Kidney epithelial cell (primary cell): ENCODE measurements at regions not wholly inside any gene's neighbourhood (a gene's known extent, or its start where the extent isn't known, plus 50 kb on each side); places are given as distances from the start of the nearest gene placed in this dataset.
"Not testable (repeated sequence)": the region's sequence is repeated elsewhere in the genome, so short reads cannot be mapped to it uniquely, and the experiment has no call there.

Source experiments
- DNase-seq: peaks from one replicate; pipeline ENCODE4 v3.0.0-alpha.2; 2010; ENCODE audit warnings: low read depth
- H3K27me3 ChIP-seq: 2 replicates; pipeline ENCODE4 v1.6.0; 2011; ENCODE audit warnings: low read length; ENCODE audit not compliant: control insufficient read depth, insufficient read depth
- H3K36me3 ChIP-seq: 2 replicates; pipeline ENCODE4 v1.5.1; 2011; ENCODE audit warnings: low read length; ENCODE audit not compliant: control insufficient read depth, insufficient read depth
- H3K4me3 ChIP-seq: 2 replicates; pipeline ENCODE4 v1.5.1; 2011; ENCODE audit warnings: low read depth, mild to moderate bottlenecking, control low read depth, low read length

GRCh38 chrX:144127570-144128169, 243.8 kb downstream of the UBE2NL start:
- H3K27me3 ChIP-seq, DNase-seq, H3K36me3 ChIP-seq, H3K4me3 ChIP-seq: not testable (repeated sequence)

GRCh38 chrX:144129511-144129910, 245.6 kb downstream of the UBE2NL start:
- not testable (repeated sequence) for DNase-seq, H3K4me3 ChIP-seq, H3K36me3 ChIP-seq, H3K27me3 ChIP-seq

DNA sequence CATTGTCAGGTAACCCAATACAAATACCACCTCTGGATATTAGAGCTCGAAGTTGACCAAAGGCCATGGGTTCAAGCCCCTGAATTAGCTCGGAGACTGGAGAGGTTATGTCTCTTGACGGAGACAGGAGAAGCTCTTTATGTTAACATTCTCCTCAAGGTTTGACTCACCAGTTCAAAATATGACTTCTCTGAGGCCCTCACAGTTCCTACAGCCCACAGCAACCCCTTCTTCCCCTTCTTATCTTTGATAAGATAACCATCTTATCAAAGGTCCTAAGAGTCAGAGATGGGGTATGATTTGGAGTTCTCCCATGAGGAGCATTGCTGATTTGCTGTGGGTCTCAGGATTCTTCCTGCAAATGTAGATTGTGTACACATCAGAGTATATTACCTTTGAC, 246.6 kb downstream of the UBE2NL start:
- not testable (repeated sequence) for H3K4me3 ChIP-seq, DNase-seq, H3K27me3 ChIP-seq, H3K36me3 ChIP-seq

DNA sequence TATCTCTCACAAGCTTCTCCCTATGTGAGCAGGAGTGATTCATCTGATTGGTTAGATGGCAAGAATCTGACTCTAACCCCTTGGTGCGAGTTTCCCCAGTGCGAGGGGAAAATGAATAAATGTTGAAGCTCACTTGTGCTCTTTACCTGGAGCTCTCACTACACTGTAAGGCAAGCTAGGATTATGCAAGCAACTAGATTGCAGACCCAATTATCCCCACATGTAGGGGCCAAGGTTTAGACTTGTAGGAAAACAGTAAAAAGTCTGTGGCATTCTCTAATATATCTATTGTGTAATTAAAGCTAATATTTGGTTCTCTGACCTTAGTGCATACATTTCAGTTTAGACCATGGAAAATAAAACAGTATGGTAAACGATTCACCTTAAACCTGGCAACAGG, 247.2 kb downstream of the UBE2NL start:
- DNase-seq, result not testable (repeated sequence)

DNA sequence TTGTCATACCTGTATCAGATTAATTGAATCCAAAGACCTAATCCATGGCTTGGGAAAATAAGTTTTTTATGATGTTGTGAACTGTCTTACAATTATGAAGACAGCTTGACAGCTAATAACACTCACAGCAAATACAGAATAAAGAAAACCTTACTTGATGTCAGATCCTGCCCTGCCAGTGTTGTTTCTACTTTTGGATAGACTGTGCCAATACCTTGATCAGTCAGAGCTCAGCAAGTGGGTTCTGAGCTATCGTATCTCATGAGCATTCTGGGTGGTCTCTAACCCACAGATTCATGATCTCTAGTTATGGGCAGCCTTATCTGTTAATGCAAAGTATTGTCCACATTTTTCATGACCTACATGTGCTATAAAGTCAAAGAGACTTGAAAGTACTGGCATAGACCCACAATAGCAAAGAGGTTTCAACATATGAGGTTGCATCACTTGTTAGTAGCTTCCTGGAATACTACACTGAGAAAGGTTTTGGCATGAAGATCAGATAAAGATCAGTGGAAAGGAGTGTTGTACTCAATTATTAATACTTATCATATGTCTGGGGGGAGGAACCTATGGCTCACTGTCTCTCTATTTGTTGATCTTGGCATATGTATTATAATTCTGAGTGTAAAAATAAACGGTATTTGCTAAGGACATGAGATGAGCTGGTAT, 250.7 kb downstream of the UBE2NL start:
- H3K4me3 ChIP-seq, DNase-seq, H3K36me3 ChIP-seq, H3K27me3 ChIP-seq: not testable (repeated sequence)

More for the DNA sequence above, 247.2 kb downstream of the UBE2NL start:
- not testable (repeated sequence) for H3K4me3 ChIP-seq, H3K27me3 ChIP-seq, H3K36me3 ChIP-seq

GRCh38 chrX:144154474-144154873, 270.6 kb downstream of the UBE2NL start:
- not testable (repeated sequence) for DNase-seq, H3K4me3 ChIP-seq, H3K36me3 ChIP-seq, H3K27me3 ChIP-seq

DNA sequence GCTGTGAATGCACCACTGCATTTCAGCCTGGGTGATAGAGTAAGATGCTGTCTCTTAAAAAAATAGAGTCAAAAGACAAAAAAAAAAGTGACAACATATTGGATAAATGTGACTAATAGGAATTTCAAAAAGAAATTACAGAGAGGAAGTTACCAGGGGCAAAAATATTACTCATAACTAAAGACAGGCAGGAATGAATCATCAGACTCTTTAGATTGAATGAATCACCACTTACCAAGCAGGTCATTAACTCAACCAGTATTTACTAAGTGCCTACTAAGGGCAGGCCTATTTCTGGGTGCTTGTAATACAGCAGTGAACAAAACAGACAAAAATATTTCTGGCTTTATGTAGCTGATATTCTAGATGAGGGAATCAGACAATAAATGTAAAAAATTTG, 301.3 kb downstream of the UBE2NL start:
- not testable (repeated sequence) for H3K36me3 ChIP-seq, DNase-seq, H3K27me3 ChIP-seq, H3K4me3 ChIP-seq

GRCh38 chrX:144188489-144188888, 304.6 kb downstream of the UBE2NL start:
- DNase-seq, H3K36me3 ChIP-seq, H3K27me3 ChIP-seq, H3K4me3 ChIP-seq: not testable (repeated sequence)

DNA sequence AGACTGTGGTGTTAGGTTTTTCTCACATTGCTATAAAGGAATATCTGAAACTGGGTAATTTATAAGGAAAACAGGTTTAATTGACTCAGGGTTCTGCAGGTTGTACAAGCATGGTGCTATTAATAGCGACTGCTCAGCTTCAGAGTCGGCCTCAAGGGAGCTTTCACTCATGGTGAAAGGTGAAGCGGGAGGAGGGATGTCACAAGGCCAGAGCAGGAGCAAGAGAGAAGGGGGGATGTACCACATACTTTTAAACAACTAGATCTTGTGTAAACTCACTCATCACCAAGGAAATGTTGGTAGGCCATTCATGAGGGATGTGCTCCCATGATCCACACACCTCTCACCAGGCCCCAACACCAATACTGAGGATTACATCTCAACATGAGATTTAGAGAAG, 313.2 kb downstream of the UBE2NL start:
- not testable (repeated sequence) for DNase-seq, H3K36me3 ChIP-seq, H3K27me3 ChIP-seq, H3K4me3 ChIP-seq

- H3K27me3 ChIP-seq, H3K4me3 ChIP-seq, H3K36me3 ChIP-seq, DNase-seq: not testable (repeated sequence)
These were observed 318.9 kb downstream of the UBE2NL start for GRCh38 chrX:144202726-144203125.

GRCh38 chrX:144208360-144209024, 324.6 kb downstream of the UBE2NL start:
- not testable (repeated sequence) for H3K4me3 ChIP-seq, H3K36me3 ChIP-seq, DNase-seq, H3K27me3 ChIP-seq
